Astrocyte (in vitro differentiated cells and primary cell): ENCODE measurements at regions not wholly inside any gene's neighbourhood (a gene's known extent, or its start where the extent isn't known, plus 50 kb on each side); places are given as distances from the start of the nearest gene placed in this dataset.
A peak's percentile ranks its signal among the peaks of the same experiment; 100 is the strongest.
"Not testable (repeated sequence)": the region's sequence is repeated elsewhere in the genome, so short reads cannot be mapped to it uniquely, and the experiment has no call there.

Source experiments
- DNase-seq: peaks from one replicate; pipeline ENCODE4 v3.0.0-alpha.2; 2010; ENCODE audit warnings: low read depth
- FAIRE-seq: peaks from 2 replicates; lab custom pipeline; 2011; peaks lifted over from hg19 to GRCh38; lab: Jason Lieb, UNC
- H2AFZ ChIP-seq: 2 replicates; pipeline ENCODE4 v1.6.0; 2012; ENCODE audit warnings: low read depth, low read length, inconsistent platforms
- H3K27ac ChIP-seq: 2 replicates; pipeline ENCODE4 v1.5.1; 2011; ENCODE audit warnings: low read depth, low read length, inconsistent platforms
- H3K27me3 ChIP-seq: 2 replicates; pipeline ENCODE4 v1.6.0; 2011; ENCODE audit warnings: low read length, inconsistent platforms; ENCODE audit not compliant: insufficient read depth
- H3K36me3 ChIP-seq: 2 replicates; pipeline ENCODE4 v1.5.1; 2011; ENCODE audit warnings: low read length, inconsistent platforms; ENCODE audit not compliant: insufficient read depth
- H3K4me1 ChIP-seq: 2 replicates; pipeline ENCODE4 v1.5.1; 2011; ENCODE audit warnings: low read length, inconsistent platforms; ENCODE audit not compliant: insufficient read depth
- H3K4me2 ChIP-seq: 2 replicates; pipeline ENCODE4 v1.6.0; 2012; ENCODE audit warnings: low read length, inconsistent platforms
- H3K4me3 ChIP-seq: 2 replicates; pipeline ENCODE4 v1.5.1; 2011; ENCODE audit warnings: low read depth, mild to moderate bottlenecking, low read length, inconsistent platforms; ENCODE audit not compliant: insufficient read depth
- H3K79me2 ChIP-seq: 2 replicates; pipeline ENCODE4 v1.6.0; 2012; ENCODE audit warnings: mild to moderate bottlenecking, low read length, inconsistent platforms; ENCODE audit not compliant: insufficient read depth
- H3K9ac ChIP-seq: 2 replicates; pipeline ENCODE4 v1.6.0; 2012; ENCODE audit warnings: mild to moderate bottlenecking, low read length, inconsistent platforms
- H3K9me3 ChIP-seq: 2 replicates; pipeline ENCODE4 v1.5.1; 2012; ENCODE audit warnings: low read depth, mild to moderate bottlenecking, low read length, inconsistent platforms; ENCODE audit not compliant: insufficient read depth
- H4K20me1 ChIP-seq: 2 replicates; pipeline ENCODE4 v1.6.0; 2012; ENCODE audit warnings: low read length, inconsistent platforms; ENCODE audit not compliant: insufficient read depth
- H3K27ac Mint-ChIP-seq: one replicate; pipeline ENCODE4 v1.8.0; 2021; ENCODE audit warnings: mild to moderate bottlenecking, mixed read lengths; ENCODE audit not compliant: unreplicated experiment
- H3K27me3 Mint-ChIP-seq: one replicate; pipeline ENCODE4 v1.8.0; 2021; ENCODE audit warnings: low read depth, mixed read lengths; ENCODE audit not compliant: unreplicated experiment
- H3K36me3 Mint-ChIP-seq: one replicate; pipeline ENCODE4 v1.8.0; 2021; ENCODE audit warnings: low read depth, mixed read lengths; ENCODE audit not compliant: unreplicated experiment
- H3K4me1 Mint-ChIP-seq: one replicate; pipeline ENCODE4 v1.8.0; 2021; ENCODE audit warnings: low read depth, mixed read lengths; ENCODE audit not compliant: unreplicated experiment
- H3K4me3 Mint-ChIP-seq: one replicate; pipeline ENCODE4 v1.8.0; 2021; ENCODE audit warnings: mild to moderate bottlenecking, moderate library complexity, mixed read lengths; ENCODE audit not compliant: unreplicated experiment
- H3K9me3 Mint-ChIP-seq: one replicate; pipeline ENCODE4 v1.8.0; 2021; ENCODE audit warnings: mild to moderate bottlenecking, mixed read lengths; ENCODE audit not compliant: unreplicated experiment

DNA sequence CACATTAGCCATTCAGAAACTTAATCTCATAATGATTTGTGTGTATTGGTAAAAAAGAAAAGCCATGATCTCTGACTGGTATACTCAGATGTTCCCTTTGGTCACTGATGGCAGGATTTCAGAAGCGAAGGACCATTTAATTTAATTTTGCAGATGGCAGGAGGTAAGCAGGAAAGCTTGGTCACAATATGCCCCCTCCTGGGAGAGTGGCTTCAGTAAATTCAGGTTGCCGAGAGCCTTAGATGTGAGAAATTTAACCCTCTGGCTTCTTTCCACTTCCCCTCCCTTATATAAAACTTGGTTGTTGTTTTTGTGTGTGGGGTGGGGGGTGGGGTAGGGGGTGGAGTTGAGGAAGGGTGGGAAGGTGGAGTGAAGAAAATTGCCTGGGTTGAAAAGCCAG is 72.8 kb downstream of the SRGAP2 start:
- H3K9ac ChIP-seq, H3K79me2 ChIP-seq, FAIRE-seq, H2AFZ ChIP-seq, H3K4me3 Mint-ChIP-seq, H3K4me2 ChIP-seq, H3K36me3 Mint-ChIP-seq, H3K4me3 ChIP-seq, H3K36me3 ChIP-seq, H3K27me3 Mint-ChIP-seq, H3K27ac ChIP-seq, H3K27me3 ChIP-seq, H4K20me1 ChIP-seq, H3K27ac Mint-ChIP-seq, DNase-seq, H3K4me1 Mint-ChIP-seq, H3K9me3 ChIP-seq, H3K9me3 Mint-ChIP-seq, H3K4me1 ChIP-seq: not testable (repeated sequence)

DNA sequence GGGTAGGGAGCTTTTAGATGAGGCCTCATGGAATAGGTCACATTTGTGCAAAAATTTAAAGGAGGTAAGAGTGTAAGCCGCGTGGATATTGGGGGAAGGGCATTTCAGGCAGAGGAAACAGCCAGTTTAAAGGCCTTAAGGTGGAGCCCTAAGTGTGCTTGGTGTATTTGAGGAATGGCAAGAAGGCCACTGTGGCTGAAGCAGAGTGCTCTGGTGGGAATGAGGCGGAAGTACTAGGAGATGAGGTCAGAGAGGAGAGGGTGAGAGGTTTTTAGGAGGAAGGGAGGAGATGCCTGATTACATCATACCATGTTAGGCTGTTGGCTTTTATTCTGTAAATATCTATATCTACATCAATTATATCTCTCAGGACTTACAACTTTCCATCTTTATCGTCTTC is 75.3 kb downstream of the SRGAP2 start:
- peak overlapping the region; percentile 87 for H3K27ac Mint-ChIP-seq
- DNase-seq, result not testable (repeated sequence)

DNA sequence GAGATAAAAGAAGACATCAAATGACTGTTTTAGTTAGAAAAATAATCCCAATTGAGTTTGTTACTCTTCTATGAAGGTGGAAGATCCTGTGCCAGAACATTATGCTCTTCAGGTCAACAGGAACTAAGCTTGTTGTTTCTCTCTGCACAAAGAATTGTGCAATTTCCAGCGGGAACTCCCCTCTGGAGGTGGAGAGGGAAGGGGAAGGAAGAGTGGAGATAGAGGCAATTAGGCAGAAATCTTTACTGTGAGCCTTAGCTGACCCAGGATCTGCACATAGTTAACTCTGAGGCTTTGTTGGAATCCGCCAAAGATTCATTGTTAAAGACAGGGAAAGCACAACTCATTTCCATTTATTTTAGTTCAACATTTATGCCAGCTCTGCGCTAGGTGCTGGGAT is 77.3 kb downstream of the SRGAP2 start:
- not testable (repeated sequence) for H3K9me3 Mint-ChIP-seq, H3K9me3 ChIP-seq, H3K27me3 Mint-ChIP-seq, H3K4me1 ChIP-seq, H3K27ac Mint-ChIP-seq, FAIRE-seq, H3K9ac ChIP-seq, H3K27me3 ChIP-seq, H4K20me1 ChIP-seq, H3K27ac ChIP-seq, H2AFZ ChIP-seq, H3K4me3 Mint-ChIP-seq, DNase-seq, H3K79me2 ChIP-seq, H3K4me1 Mint-ChIP-seq, H3K36me3 Mint-ChIP-seq, H3K4me2 ChIP-seq, H3K36me3 ChIP-seq, H3K4me3 ChIP-seq

More for the DNA sequence above, 75.3 kb downstream of the SRGAP2 start:
- not testable (repeated sequence) for FAIRE-seq, H3K36me3 Mint-ChIP-seq, H3K4me3 Mint-ChIP-seq, H3K36me3 ChIP-seq, H3K4me3 ChIP-seq, H2AFZ ChIP-seq, H3K4me1 Mint-ChIP-seq, H4K20me1 ChIP-seq, H3K9ac ChIP-seq, H3K27me3 ChIP-seq, H3K27me3 Mint-ChIP-seq, H3K79me2 ChIP-seq, H3K27ac ChIP-seq, H3K9me3 Mint-ChIP-seq, H3K4me2 ChIP-seq, H3K4me1 ChIP-seq, H3K9me3 ChIP-seq

DNA sequence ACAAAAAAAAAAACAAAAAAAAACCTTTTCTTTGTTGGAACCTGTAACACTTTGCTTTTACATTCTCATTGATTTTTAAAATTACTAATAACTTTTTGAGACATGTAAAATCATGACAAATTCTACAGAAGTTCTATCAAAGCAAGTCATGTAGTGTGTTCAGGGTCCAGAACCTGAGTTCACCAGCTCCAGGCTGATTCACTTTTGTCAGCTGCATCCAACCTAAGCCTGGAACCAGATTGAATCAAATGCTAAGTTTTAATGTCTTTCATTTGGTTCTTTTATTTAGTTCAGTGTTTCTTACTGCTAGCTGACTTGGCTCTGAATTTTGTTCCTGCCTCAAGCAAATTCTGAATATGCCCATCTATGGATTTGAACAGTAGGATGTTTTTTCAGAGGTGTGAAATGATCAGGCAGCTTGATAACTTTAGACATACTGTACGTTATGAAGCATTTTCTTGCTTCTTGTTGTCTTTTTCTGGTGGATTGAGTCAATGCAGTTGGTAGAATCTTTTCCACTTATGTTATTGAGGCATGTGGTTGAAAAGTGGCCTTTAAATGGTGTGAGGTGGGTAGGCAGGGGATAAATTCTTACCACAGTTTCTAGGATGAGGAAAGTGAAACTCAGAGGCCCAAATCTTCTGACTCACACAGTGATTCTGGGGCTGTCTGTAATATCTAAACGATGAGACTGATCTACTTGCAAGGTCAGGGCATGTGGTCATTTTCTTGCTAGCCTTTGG is 78.7 kb downstream of the SRGAP2 start:
- not testable (repeated sequence) for H2AFZ ChIP-seq, H3K36me3 ChIP-seq, H3K4me1 Mint-ChIP-seq, H3K27ac Mint-ChIP-seq, H3K4me2 ChIP-seq, H3K4me3 ChIP-seq, H3K27me3 ChIP-seq, DNase-seq, H3K9me3 Mint-ChIP-seq, H3K9ac ChIP-seq, H3K27ac ChIP-seq, H3K4me3 Mint-ChIP-seq, H3K27me3 Mint-ChIP-seq, H3K4me1 ChIP-seq, H3K79me2 ChIP-seq, H4K20me1 ChIP-seq, H3K36me3 Mint-ChIP-seq, H3K9me3 ChIP-seq, FAIRE-seq

DNA sequence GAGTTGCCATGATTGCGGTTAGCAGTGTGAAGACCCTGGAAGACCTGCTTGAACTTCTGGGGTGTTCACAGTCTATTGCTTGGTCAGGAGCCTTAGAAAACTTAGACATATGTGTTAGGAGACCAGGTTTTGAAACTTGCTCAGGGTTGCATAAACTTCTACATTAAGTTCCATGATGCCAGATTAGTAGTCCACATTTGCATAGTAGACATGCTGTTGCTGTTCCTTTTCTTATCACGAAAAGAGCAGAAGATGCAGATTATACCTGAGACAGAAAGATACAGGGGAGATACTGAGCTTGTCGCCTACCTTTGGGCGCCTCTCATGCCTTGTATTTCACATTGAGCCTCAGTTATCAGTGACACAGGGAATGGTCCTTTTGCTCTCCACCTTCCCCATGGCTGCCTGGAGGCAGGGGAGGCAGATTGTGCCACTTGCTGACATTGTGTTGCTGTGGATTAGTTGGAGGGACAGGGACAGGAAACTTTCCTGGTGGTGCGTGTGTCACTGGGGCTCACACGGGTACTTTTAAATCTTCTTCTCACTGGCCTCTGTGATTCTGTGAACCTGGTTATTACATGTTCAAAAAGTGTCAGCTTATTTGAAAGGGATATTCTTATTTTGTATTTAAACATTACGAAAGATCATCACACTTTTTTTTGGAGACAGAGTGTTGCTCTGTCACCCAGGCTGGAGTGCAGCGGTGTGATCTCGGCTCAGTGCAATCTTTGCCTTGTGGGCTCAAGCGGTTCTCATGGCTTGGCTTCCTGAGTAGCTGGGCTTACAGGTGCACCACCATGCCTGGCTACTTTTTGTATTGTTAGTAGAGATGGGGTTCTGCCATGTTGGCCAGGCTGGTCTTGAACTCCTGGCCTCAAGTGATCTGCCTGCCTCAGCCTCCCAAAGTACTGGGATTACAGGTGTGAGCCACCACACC is 82.0 kb downstream of the SRGAP2 start:
- H3K27me3 Mint-ChIP-seq, H3K4me3 ChIP-seq, FAIRE-seq, H3K9me3 ChIP-seq, H3K36me3 ChIP-seq, H3K4me1 ChIP-seq, H2AFZ ChIP-seq, H4K20me1 ChIP-seq, H3K4me2 ChIP-seq, H3K4me3 Mint-ChIP-seq, H3K27ac Mint-ChIP-seq, DNase-seq, H3K9ac ChIP-seq, H3K27me3 ChIP-seq, H3K9me3 Mint-ChIP-seq, H3K36me3 Mint-ChIP-seq, H3K79me2 ChIP-seq, H3K27ac ChIP-seq, H3K4me1 Mint-ChIP-seq: not testable (repeated sequence)

DNA sequence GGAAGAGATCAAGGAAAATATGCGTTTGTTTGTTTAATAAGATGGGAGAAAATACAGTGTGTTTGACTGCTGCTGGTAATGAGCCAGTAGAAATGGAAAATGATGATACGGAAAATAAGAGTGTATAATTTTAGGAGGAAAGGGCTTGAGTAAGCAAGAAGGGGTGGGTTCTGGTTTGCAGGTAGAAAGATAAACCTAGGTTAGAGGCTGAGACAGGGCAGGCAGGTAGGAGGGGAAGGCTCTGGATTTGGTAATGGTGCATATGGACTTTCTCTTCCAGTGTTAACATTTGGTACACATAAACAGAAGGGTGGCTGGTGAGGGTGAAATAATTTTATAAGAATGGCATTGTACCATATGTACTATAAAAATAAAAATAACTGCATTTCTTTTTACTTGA is 84.4 kb downstream of the SRGAP2 start:
- FAIRE-seq, H3K9me3 Mint-ChIP-seq: not testable (repeated sequence)

More for the DNA sequence above, 84.4 kb downstream of the SRGAP2 start:
- H3K27me3 ChIP-seq, DNase-seq, H3K4me1 ChIP-seq, H3K4me3 Mint-ChIP-seq, H3K27ac ChIP-seq, H2AFZ ChIP-seq, H3K9ac ChIP-seq, H4K20me1 ChIP-seq, H3K4me3 ChIP-seq, H3K27me3 Mint-ChIP-seq, H3K4me2 ChIP-seq, H3K4me1 Mint-ChIP-seq, H3K79me2 ChIP-seq, H3K36me3 ChIP-seq, H3K36me3 Mint-ChIP-seq, H3K9me3 ChIP-seq: not testable (repeated sequence)
- peak overlapping the region; percentile 71 for H3K27ac Mint-ChIP-seq
